Stimulated activated CD4-positive, alpha-beta T cell treated with anti-CD3 and anti-CD28 coated beads, TNF-alpha, amount 100 ng/mL, for 24 hours (primary cell): ENCODE measurements at regions not wholly inside any gene's neighbourhood (a gene's known extent, or its start where the extent isn't known, plus 50 kb on each side); places are given as distances from the start of the nearest gene placed in this dataset.

Experiments used
- DNase-seq, 3 experiments: peaks; one replicate each; pipeline ENCODE4 v3.0.0-alpha.2; 2020; ENCODE audit warnings: low read depth in 3 of 3

GRCh38 chr2:81598453-81598852, 1293.9 kb upstream of the LRRTM1 start:
- DNase-seq: no peak

- no peak for DNase-seq
These were observed 1284.9 kb upstream of the LRRTM1 start for GRCh38 chr2:81589406-81589805.

GRCh38 chr2:81583311-81584108, 1279.0 kb upstream of the LRRTM1 start:
- no peak for DNase-seq

GRCh38 chr2:81576713-81577112, 1272.2 kb upstream of the LRRTM1 start:
- DNase-seq: no peak

- no peak for DNase-seq
These were observed 1246.6 kb upstream of the LRRTM1 start for GRCh38 chr2:81551040-81551634.

GRCh38 chr2:81550277-81550676, 1245.7 kb upstream of the LRRTM1 start:
- DNase-seq: no peak

- DNase-seq: no peak
These were observed 1245.1 kb upstream of the LRRTM1 start for GRCh38 chr2:81549646-81550045.

GRCh38 chr2:81545626-81546025, 1241.1 kb upstream of the LRRTM1 start:
- no peak for DNase-seq

GRCh38 chr2:81542119-81542518, 1237.6 kb upstream of the LRRTM1 start:
- DNase-seq: no peak

GRCh38 chr2:81529944-81530343, 1225.4 kb upstream of the LRRTM1 start:
- no peak for DNase-seq

GRCh38 chr2:81528852-81529480, 1224.4 kb upstream of the LRRTM1 start:
- no peak for DNase-seq

- DNase-seq: no peak
These were observed 1218.8 kb upstream of the LRRTM1 start for GRCh38 chr2:81523344-81523743.

- DNase-seq: no peak
These were observed 1208.8 kb upstream of the LRRTM1 start for GRCh38 chr2:81513328-81513727.

GRCh38 chr2:81505586-81505985, 1201.0 kb upstream of the LRRTM1 start:
- no peak for DNase-seq

- DNase-seq: no peak
These were observed 1191.0 kb upstream of the LRRTM1 start for GRCh38 chr2:81495556-81495955.

- no peak for DNase-seq
These were observed 1178.7 kb upstream of the LRRTM1 start for GRCh38 chr2:81483254-81483653.

GRCh38 chr2:81481994-81482368, 1177.4 kb upstream of the LRRTM1 start:
- DNase-seq: no peak

- DNase-seq: no peak
These were observed 1176.9 kb upstream of the LRRTM1 start for GRCh38 chr2:81481242-81481993.

GRCh38 chr2:81467096-81467495, 1162.5 kb upstream of the LRRTM1 start:
- no peak for DNase-seq

- no peak for DNase-seq
These were observed 1157.9 kb upstream of the LRRTM1 start for GRCh38 chr2:81462420-81462819.

- DNase-seq: no peak
These were observed 1140.6 kb upstream of the LRRTM1 start for GRCh38 chr2:81445176-81445575.

GRCh38 chr2:81437456-81438000, 1133.0 kb upstream of the LRRTM1 start:
- DNase-seq: no peak
